ENCODE measurements at regions not wholly inside any gene's neighbourhood (a gene's known extent, or its start where the extent isn't known, plus 50 kb on each side); places are given as distances from the start of the nearest gene placed in this dataset.

- H3K4me1 ChIP-seq (ENCODE audit: control insufficient read depth in 1 of 2, insufficient read depth in 2 of 2, low read depth in 1 of 2, low read length in 1 of 2): peaks cover 0 to 2% of the 10 kb centered on the region in 2 experiments; a peak in 1 of 4 replicates
- H3K4me3 ChIP-seq (ENCODE audit: low read depth in 2 of 2, low read length in 1 of 2): no peak overlapping the region
- no peaks in the 10 kb centered on the region for H4K20me1 ChIP-seq (ENCODE audit: insufficient read depth)
- H3K9me2 ChIP-seq: no peaks in the 10 kb centered on the region
- ChIA-PET CTCF (interaction anchor here (0.6 to 1.7 kb wide), 9 partner anchors 13 to 338 kb away, joined by 3 to 7 read pairs (median 3); no protein-coding TSS in a partner anchor), POLR2A (no interaction called here)
- H3K4me2 ChIP-seq: no peak overlapping the region
- no peak for DNase-seq
- no peak overlapping the region for H3K27ac ChIP-seq (ENCODE audit: low read depth in 2 of 2, low read length in 1 of 2)
- no peak overlapping the region for H2AFZ ChIP-seq (ENCODE audit: low read depth)
- no peaks in the 10 kb centered on the region for H3K9me3 ChIP-seq
- H3K79me2 ChIP-seq (ENCODE audit: insufficient read depth): no peaks in the 10 kb centered on the region
- 71% methylated on average over 2 of the region's 2 CpGs for WGBS (ENCODE audit: low lambda C conversion rate)
- H3K36me3 ChIP-seq (replicated peaks in 1 of 2; ENCODE audit: control insufficient read depth in 1 of 2, insufficient read depth in 2 of 2, low read length in 1 of 2): no peaks in the 10 kb centered on the region
- H3K27me3 ChIP-seq (ENCODE audit: insufficient read depth): no peaks in the 10 kb centered on the region
- no peak overlapping the region for H3K9ac ChIP-seq
- H3F3A ChIP-seq (replicated peaks; ENCODE audit: insufficient read depth): no peaks in the 10 kb centered on the region
- TF ChIP-seq FOXM1 (IDR thresholded peaks at IDR 0.05; ENCODE audit: low read depth) (no peak), CHD2 (IDR thresholded peaks at IDR 0.05; ENCODE audit: low read length, partially characterized antibody) (no peak), FOXJ3 (CRISPR knock-in tag; IDR thresholded peaks at IDR 0.05) (no peak), RAD21 (IDR thresholded peaks at IDR 0.05; ENCODE audit: low read length) (peak; percentile 67), EP300 (IDR thresholded peaks at IDR 0.05; ENCODE audit: borderline replicate concordance in 1 of 2, low read depth in 1 of 2, low read length in 1 of 2) (no peak), SMC3 (IDR thresholded peaks at IDR 0.05; ENCODE audit: low read depth, low read length) (peak; percentile 43), TEAD4 (IDR thresholded peaks at IDR 0.05; ENCODE audit: borderline replicate concordance, insufficient read depth) (no peak), REST (IDR thresholded peaks at IDR 0.05; ENCODE audit: low read depth, low read length) (no peak), ZBTB33 (IDR thresholded peaks at IDR 0.05; ENCODE audit: borderline replicate concordance, low read depth) (no peak), CTCF (IDR thresholded peaks at IDR 0.05) (peak; percentile 53), EZH2phosphoT487 (IDR thresholded peaks at IDR 0.05; ENCODE audit: borderline replicate concordance, low read depth) (no peak), POLR2AphosphoS5 (IDR thresholded peaks at IDR 0.05; ENCODE audit: low read depth, low read length) (no peak), MXI1 (IDR thresholded peaks at IDR 0.05; ENCODE audit: low read depth, low read length) (no peak), TAF1 (IDR thresholded peaks at IDR 0.05; ENCODE audit: borderline replicate concordance, low read depth, low read length) (no peak), RXRA (IDR thresholded peaks at IDR 0.05; ENCODE audit: borderline replicate concordance, low read depth) (no peak), FOSL2 (IDR thresholded peaks at IDR 0.05; ENCODE audit: borderline replicate concordance, low read depth) (no peak), GABPA (IDR thresholded peaks at IDR 0.05; ENCODE audit: low read depth) (no peak), TCF12 (IDR thresholded peaks at IDR 0.05) (no peak), USF1 (IDR thresholded peaks at IDR 0.05; ENCODE audit: borderline replicate concordance, low read depth) (no peak), RFX5 (IDR thresholded peaks at IDR 0.05; ENCODE audit: low read length) (no peak), USF2 (IDR thresholded peaks at IDR 0.05; ENCODE audit: borderline replicate concordance, low read depth, low read length) (no peak), YY1 (IDR thresholded peaks at IDR 0.05; ENCODE audit: low read depth) (no peak), NFIC (IDR thresholded peaks at IDR 0.05; ENCODE audit: borderline replicate concordance) (no peak), RCOR1 (IDR thresholded peaks at IDR 0.05; ENCODE audit: low read length) (no peak), JUND (IDR thresholded peaks at IDR 0.05) (no peak)
These were observed 855.9 kb upstream of the KLHL1 start for GRCh38 chr13:70964124-70964523.
